NCI-H1092 treated with DMSO at 0.1 percent for 48 hours (cell line): ENCODE measurements at regions not wholly inside any gene's neighbourhood (a gene's known extent, or its start where the extent isn't known, plus 50 kb on each side); places are given as distances from the start of the nearest gene placed in this dataset.
"Not testable (repeated sequence)": the region's sequence is repeated elsewhere in the genome, so short reads cannot be mapped to it uniquely, and the experiment has no call there.

Experiments used
- DNase-seq: peaks from one replicate; lab custom pipeline; 2025; lab: John Stamatoyannopoulos, UW

DNA sequence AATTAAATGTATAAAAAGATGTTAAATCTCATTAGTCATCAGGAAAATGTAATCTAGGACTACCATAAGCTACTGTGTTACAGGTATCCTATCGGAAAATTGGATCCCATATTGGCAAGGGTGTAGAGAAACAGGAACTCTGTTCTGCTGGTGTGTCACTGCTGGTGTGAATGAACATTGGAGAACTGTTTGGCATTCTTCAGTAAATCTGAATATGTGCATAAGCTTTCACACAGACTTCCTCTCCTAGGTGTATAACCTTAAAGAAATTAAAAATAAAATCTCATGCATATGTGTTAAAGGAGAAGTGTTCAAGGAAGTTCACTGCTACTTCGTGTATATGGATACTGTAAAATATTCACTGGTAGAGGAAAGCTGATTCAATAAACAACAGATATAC lies 484.6 kb upstream of the TLE4 start:
- no peak for DNase-seq

DNA sequence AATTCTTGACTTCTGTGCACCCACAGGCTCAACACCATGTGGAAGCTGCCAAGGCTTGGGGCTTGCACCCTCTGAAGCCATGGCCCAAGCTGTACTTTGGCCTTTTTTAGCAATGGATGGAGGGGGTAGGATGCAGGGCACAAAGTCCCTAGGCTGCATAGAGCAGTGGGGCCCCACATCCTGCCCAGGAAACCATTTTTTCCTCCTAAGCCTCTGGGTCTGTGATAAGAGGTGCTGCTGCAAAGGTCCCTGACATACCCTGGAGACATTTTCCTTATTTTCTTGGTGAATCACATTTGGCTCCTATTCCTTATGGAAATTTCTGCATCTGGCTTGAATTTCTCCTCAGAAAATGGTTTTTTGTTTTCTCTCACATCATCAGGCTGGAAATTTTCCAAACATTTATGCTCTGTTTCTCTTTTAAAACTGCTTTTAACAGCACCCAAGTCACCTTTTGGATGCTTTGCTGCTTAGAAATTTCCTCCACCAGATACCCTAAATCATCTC lies 482.7 kb upstream of the TLE4 start:
- DNase-seq: no peak

DNA sequence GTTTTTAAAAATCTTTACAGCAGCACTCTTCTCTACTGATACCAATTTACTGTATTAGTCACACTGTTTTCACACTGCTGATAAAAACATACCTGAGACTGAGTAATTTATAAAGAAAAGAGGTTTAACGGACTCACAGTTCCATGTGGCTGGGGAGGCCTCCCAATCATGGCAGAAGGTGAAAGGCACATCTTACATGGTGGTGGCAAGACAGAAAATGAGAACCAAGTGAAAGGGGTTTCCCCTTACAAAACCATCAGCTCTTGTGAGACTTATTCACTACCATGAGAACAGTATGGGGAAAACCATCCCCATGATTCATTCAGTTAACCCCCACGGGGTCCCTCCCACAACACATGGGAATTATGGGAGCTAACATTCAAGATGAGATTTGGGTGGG lies 481.9 kb upstream of the TLE4 start:
- DNase-seq: not testable (repeated sequence)

DNA sequence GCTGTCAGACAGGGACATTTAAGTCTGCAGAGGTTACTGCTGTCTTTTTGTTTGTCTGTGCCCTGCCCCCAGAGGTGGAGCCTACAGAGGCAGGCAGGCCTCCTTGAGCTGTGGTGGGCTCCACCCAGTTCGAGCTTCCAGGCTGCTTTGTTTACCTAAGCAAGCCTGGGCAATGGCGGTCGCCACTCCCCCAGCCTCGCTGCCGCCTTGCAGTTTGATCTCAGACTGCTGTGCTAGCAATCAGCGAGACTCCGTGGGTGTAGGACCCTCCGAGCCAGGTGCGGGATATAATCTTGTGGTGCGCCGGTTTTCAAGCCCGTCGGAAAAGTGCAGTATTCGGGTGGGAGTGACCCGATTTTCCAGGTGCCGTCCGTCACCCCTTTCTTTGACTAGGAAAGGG lies 468.5 kb upstream of the TLE4 start:
- DNase-seq: not testable (repeated sequence)

DNA sequence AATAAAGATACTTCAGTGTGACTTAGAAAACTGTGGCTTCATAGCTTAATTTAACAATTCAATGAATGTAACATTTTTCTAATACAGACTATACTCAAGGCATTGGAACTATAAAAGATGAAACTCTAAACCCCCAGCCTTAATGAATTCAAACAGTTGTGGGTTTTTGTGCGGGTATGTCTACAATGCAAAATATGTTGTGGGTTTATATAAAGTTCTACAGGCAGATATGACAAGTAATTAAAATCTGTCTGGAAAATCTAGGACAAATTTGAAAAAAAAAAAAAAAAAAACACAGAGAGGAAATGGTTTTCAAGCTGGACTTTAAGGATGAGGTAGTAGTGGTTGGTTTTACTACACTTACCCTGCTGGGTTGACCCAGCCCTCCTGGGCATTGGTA lies 467.5 kb upstream of the TLE4 start:
- DNase-seq: no peak

DNA sequence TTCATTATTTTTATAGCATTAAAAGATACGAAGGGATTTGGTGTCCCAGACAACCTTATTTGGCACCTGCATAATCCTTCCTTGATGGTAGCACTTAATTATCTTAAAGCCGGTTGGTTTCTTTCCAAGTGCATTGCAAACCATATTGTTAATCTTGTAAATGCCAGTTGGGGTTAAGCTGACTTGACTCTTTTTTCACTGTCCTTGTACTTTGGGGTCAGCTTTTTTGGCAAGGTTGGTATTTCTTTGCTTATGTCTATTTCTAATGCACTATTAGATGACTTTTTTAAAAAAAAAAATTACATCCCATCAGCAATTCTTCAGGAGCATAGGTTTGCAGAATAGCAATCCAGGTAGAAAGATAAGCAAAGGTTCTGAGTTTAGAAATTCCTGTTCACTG lies 466.8 kb upstream of the TLE4 start:
- DNase-seq: no peak

DNA sequence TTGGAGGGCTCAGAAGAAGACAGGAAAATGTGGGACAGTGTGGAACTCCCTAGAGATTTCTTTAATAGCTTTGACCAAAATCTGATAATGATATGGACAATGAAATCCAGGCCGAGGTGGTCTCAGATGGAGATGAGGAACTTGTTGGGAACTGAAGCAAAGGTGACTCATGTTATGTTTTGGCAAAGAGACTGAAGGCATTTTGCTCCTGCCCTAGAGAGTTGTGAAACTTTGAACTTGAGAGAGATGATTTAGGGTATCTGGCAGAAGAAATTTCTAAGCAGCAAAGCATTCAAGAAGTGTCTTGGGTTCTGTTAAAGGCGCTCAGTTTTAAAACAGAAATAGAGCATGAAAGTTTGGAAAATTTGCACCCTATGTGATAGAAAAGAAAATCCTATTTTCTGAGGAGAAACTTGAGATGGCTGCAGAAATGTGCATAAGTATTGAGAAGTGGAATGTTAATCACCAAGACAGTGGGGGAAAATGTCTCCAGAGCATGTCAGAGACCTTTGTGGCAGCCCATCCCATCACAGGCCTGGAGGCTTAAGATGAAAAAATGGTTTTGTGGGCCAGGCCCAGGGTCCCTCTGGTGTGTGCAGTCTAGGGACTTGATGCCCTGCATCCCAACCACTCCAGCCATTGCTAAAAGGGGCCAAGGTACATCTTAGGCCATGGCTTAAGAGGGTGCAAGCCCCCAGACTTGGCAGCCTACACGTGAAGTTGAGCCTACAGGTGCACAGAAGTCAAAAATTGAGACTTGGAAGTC lies 463.7 kb upstream of the TLE4 start:
- no peak for DNase-seq

DNA sequence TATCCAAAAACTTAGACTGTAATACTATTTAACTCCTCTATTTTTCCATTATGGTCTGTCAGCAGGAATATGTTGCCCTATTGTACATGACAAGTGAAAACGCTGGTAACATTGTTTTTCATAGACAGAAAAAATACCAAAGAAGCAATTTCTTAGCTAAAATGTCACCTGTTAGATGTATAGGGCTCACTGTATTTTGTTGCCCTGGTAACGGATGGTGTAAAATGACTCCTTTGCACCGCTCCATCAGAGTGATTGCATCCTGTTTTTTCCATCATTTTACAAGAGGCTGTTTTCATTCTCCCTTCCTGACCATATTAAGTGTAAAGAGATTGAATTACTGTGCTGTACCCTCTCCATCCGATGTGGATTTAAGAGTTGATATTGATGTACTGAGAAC lies 460.1 kb upstream of the TLE4 start:
- peak; percentile 29 for DNase-seq

DNA sequence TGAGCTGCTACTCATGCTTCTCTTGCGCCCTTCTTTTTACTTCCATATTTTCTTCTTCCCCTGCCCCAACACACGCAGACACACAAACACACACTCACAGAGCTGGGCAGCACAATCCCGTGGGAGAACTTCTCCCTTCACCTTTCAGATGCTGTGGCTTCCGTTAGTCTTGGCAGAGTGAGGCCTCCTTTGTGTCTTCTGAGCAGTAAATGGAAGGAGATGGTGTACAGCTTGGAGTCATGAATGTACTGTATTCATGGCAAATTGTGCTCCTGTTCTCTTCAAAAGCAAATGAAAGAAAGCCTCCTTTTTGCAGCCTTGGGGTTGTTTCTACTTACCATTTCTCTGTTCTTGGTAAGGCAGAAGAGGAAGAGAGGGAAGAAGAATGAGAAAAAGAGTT lies 456.6 kb upstream of the TLE4 start:
- no peak for DNase-seq

DNA sequence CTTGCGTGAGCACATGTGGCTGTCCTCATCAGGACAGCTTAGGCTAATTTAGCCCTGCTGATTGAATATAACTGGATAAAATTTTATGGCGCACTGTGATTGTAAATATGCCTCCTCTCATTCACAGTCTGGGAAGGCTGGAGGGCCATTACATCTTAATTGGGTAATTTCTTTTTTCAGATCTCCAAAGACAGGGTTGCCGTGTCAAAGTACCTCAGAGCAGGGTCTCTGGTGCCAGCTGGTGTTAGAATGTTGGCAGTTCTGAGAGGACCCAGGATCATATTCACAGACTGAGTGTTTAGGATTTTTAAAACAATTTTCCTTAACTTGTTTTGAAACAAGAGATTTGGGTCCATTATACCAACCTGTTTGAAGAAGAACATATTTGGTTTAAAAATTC lies 455.7 kb upstream of the TLE4 start:
- peak; percentile 84 for DNase-seq

DNA sequence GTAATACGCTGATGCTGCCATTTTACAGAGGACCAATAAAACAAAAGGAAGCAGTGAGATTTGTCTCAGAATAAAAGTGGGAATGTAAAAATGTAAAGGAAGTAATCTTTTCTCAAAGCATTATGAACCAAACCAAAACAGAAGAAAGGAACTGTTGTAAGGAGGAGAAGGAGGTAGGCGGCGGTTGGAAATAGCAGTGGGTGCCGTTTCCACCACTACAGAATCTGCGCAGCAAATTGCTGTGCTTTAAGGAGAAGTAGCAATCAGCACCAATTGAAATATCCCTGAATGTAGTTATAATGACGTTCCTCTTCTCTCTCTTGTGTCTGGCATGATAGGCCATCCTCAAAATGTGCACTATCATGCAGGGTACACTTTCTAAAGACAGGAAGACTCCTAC lies 455.1 kb upstream of the TLE4 start:
- DNase-seq: no peak

DNA sequence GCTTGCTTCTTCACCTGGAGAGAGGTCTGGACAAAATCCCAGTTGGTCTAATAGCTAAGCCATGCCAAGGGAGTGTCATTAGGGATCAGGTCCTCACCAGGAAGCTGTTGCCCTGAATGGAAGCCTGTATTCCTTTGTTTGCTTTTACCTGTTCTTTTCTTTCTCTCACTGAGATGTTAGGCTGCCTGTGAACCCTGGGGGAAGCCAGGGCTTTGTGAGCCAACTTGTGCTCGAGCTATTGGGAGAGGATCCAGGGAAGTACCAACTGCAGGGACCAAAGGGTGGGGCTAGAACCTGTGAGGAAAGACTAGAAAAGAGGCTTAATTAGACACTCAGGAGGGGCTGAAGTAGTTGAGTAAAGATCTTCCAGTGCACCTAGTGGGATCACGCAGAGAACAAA lies 451.2 kb upstream of the TLE4 start:
- DNase-seq: peak; percentile 82

DNA sequence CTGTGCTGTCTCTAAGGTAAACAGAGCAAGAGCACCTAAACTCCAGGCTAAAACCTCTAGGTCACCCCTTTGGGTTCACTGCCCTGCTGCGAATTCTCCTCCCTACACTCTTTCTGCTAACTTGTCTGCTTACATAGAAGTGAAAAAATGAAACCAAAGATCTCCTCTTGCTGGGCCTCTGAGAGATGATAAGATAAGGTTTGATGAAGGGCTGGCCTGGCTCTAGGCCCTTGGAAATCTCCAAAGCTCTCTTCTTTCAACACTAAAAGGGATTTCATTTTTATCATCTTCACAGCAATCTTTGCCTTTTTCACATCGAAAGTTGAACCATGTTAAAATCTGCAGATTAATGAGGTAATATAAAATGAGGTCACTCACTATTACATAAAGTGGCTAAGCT lies 450.8 kb upstream of the TLE4 start:
- DNase-seq: no peak

DNA sequence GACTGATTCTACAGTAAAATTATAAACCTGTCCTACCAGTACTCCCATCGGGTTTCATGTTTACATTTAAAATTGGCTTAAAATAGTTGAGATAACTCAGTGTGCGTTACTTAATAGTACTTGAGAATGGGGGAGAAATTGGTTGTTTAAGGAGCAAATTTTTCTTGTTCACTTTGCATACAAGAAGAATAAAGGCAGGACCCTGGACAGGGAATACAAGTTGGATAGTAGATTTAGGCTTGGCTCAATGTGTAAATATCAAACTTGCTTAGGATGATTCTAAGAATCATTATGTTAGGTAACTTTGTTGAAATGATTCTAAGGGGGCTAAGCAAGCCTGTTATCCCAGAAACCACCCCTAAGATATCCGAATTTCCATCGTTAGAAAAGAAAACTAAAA lies 448.4 kb upstream of the TLE4 start:
- no peak for DNase-seq

DNA sequence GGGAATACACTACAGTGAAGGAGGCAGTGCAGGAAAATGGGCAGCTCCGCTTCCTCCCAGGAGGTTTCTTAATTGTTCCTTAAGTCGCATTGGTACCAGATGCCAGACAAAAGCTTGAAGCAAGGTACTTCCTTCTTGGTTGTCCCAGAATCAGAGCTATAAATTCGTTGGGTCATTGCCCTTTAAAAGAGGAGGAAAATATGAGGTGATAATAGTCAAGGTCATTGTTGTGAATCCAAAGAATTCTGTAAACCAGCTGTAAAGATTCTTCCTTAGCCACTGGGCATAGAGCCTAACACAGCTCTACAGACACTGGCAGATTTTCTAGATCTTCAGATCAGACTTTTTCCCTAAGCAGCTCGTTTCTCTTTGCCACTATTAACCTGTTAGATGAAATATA lies 444.1 kb upstream of the TLE4 start:
- no peak for DNase-seq

DNA sequence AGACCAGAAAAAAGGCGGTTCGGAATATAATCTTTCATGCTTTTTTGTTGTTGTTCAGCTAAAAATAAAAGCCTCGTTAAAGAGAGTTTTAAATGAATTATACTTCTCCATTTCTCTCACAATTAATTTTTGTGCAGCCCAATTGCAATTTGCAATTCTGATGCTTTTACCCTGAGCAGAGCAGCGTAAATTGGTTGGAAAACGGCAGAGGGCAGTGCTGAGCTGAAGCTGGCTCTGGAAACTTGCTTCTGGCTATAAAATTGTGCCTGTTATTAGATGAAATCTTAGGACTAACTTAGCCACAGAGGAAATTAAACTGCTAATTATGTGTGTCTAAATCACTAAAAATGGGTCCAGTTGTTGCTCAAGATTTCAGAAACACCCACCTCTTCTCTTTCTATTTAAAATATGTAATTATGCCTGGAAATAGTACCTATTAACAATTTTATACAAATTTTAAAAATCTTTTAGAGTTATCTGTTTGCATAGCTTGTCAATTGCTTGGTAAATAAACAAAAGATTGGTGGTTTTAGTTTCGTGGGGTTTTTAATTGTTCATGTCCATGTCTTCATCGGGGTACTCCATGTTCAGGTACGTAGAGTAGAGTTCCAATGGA lies 441.8 kb upstream of the TLE4 start:
- peak; percentile 42 for DNase-seq

DNA sequence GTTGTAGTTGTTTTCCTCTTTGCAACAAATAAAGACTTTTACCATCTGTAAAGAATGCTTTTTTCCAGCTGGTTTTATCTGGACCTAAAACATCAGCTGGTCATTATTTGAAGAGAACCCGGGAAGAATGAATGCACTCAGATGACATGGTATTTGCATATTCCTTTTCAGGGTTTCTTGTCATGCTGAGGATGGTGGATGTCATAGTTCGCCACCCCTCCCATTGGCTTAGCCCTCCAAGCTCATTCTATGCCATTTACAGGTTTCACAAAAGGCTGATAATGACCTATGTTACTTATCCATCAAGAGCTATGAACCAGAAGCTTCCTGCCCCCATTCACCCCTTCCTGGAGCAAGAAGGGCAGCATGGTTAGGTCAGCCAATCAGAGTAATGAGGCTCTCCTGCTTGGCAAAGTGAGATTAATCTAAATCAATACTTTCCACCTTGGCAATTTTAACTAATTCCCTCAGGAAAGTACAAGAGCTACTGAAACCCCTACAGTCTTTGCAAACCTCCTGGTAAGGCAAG lies 440.5 kb upstream of the TLE4 start:
- DNase-seq: no peak

DNA sequence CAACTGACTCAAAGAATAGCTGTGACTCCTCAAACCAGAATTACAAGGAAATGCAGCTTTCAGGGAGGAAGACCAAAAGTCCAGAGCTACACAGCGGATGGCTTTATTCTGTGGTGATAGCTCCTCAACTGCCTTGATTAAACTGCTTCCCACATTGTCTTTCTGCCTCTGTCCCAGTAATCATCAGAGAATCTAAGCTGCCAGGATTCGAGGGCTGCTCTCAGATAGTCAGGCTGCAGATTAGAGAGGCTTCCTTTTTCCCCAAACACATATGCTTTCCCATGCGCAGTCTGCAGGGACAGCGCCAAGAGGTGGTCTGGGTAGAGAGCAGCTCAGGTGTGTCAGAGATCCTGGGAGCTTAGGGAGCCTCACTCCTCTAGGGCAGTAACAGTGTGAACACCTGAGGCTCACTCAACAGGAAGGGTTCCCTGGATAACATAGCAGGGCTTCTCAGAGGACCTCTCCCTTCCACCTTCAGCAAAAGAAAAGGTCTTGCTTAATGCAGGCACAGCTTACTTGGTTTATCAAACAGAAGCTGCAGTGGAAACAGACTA lies 439.9 kb upstream of the TLE4 start:
- DNase-seq: no peak

DNA sequence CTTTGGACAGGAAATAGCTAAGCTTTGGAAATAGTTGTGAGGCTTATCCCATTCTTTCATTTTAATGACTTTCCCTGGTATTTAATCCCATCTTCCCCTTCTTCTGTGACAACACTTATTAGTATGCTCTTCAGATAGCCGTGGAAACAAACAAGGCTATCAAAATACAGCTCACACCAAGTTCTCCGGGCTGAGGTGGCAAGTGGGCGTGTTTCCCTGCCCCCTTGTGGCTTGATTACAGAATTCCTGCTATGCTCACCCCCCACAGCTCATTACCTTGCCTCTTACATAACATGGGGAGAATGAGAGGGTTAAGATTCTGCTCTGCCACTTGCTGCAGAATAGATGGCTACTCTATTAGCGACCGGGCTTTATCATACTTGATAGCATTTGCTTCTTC lies 437.1 kb upstream of the TLE4 start:
- no peak for DNase-seq

DNA sequence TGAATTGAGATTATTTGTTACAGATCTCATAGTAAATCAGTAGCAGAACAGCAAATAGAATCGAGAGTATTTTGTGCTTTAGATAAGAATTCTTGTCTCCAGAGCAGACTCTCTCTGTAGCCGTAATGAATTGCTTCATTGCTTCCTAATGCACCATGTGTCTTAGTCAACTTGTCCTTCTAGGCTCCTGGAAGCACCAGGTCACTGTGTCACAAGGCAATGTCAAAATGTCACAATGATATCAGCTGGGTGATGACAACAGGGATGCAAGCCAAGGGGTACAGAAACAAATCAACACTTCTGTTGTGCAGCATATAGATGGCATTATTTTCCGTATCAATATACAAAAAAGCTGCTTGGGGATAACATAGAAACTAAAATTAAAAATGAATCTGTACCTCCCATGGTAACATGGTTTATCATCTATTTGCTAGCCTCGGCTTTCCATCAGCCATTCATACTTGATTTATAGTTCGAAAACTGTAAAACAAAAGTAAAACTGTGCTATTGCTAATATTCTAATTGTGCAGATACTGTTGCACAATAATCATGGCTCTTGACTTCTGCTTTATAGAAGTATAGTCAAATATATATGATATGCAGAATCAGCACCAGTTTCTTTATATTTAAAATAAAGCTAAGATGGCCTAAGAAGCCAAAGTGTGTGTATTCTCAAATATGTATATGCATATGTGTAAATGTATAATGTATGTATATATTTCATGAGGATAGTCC lies 435.9 kb upstream of the TLE4 start:
- no peak for DNase-seq

DNA sequence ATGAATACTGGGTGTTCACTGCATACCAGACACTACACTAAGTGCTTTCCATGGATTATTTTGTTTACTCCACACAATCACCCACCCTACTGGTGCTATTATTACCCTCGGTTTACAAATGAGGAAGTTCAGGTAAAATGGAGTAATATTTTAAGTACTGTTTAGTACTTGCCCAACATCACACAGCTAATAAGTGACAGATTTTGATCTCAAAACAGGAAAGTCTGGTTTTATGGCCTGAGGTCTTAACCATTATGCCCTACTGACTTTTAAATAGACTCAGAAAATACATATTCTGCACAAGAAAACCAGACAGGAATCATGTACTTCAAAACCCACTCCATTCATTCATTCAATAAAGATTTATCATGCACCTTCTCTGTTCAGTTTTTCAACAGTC lies 431.0 kb upstream of the TLE4 start:
- DNase-seq: no peak

DNA sequence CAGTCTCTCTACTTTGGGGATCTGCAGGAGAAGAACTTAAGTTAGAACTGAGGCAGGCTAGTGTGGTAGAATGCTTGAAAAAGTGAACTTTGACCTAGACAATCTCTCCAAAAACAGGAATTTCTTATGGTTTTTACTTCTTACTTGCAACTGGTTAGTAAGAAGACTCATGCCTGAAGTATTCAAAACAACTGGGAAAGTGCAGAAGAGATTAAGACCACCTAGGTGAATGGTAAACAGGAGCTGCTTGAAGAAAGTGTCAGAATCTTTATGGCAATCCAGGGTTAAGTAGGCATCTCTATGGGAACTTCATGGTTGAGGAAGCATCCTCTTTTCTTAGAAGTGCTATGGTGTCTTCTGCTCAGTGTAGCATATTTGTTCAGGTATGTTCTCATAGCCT lies 428.6 kb upstream of the TLE4 start:
- DNase-seq: no peak

DNA sequence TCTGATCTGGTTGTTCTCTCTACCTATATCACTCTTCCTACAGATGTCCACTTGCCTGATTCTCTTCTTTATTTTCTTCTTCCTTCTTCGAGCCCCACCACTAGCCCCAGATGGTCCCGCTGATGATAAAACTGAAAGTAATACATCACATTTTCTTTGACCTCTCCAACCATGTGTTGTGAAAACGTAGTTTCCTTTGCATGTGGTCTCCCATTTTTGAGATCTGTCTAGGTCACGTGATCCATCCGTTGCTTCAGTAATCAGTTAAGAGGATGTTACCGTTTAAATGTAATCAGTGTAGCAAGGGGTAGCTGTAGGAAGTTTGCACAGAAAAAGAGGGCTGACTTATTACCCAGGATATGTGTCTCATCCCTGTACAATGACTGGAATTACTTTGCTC lies 426.3 kb upstream of the TLE4 start:
- no peak for DNase-seq
